HG02840 (cell line): ENCODE measurements at regions not wholly inside any gene's neighbourhood (a gene's known extent, or its start where the extent isn't known, plus 50 kb on each side); places are given as distances from the start of the nearest gene placed in this dataset.
"Not testable (repeated sequence)": the region's sequence is repeated elsewhere in the genome, so short reads cannot be mapped to it uniquely, and the experiment has no call there.

Source experiments
- ATAC-seq: cut with Tn5 transposase; IDR thresholded peaks from one replicate; pipeline ENCODE4 v1.9.1; 2021; ENCODE audit warnings: mild to moderate bottlenecking, moderate library complexity, moderate number of reproducible peaks; ENCODE audit not compliant: unreplicated experiment, low FRiP score

GRCh38 chr3:23701716-23702597 lies 103.8 kb upstream of the UBE2E1 start:
- no peak for ATAC-seq

GRCh38 chr3:23704298-23704697 lies 101.5 kb upstream of the UBE2E1 start:
- no peak for ATAC-seq

DNA sequence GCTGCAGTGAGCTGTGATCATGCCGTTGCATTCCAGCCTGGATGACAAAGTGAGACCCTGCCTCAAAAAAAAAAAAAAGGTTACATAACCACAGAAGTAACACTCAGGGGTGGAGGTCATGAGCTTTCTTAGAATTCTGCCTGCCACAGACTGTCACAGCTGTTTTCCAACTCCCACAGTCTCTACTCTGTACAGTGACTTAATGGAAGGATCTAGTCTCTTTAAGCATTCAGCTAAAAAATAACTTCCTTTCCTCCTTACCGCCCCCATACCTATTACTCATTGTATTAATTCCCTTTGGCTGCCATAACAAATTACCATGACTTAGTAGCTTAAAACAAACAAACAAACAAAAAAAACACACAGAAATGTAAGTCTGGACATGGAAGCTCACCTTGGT lies 99.6 kb upstream of the UBE2E1 start:
- no peak for ATAC-seq

- no peak for ATAC-seq
Measured at GRCh38 chr3:23709987-23710386, 95.8 kb upstream of the UBE2E1 start.

GRCh38 chr3:23710555-23710954 lies 95.2 kb upstream of the UBE2E1 start:
- ATAC-seq, result no peak

DNA sequence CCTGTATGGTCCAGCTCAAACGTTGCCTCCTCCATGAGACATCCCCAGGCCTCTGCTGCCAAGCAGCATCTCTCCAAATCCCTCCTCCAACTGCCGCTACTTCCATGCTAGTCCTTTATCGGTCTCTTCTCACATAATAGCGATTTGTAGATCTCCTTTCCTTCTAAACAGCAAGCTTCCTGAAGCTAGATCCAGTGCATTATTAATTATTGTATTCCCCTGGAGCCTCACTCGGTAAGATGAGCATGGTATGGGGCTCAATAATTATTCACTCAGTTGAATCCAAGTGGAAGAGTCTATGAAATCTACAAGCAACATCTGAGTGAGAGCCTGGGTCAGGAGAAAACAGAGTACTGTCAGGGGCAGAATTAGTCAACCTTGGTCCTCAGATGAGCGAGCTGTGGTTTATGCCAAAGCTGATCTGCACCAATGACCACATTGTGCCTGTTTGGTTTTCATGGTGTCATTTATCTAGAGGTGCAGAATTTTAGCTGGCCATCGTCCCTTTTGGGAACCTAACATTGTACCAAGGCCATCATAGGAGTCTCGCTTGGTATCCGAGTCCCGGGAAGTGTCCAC lies 93.8 kb upstream of the UBE2E1 start:
- no peak for ATAC-seq

GRCh38 chr3:23712656-23713559 lies 92.8 kb upstream of the UBE2E1 start:
- no peak for ATAC-seq

DNA sequence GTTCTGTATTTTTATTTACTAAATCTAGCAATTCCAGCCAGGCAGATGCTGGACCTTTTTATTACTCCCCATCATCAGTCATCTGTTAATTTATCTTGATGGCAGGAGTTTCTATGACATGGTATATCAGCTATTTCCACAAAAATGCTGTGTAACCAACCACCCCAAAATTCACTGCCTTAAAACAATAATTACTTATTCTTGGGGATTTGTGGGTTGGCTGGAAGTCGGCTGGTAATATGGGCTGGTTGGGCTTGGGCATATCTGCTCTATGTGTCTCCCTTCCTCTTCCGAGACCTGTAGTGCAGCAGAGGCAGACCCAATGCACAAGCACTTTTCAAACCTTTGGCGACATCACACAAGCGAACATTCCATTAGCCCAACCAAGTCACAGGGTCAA lies 92.1 kb upstream of the UBE2E1 start:
- ATAC-seq, result no peak

DNA sequence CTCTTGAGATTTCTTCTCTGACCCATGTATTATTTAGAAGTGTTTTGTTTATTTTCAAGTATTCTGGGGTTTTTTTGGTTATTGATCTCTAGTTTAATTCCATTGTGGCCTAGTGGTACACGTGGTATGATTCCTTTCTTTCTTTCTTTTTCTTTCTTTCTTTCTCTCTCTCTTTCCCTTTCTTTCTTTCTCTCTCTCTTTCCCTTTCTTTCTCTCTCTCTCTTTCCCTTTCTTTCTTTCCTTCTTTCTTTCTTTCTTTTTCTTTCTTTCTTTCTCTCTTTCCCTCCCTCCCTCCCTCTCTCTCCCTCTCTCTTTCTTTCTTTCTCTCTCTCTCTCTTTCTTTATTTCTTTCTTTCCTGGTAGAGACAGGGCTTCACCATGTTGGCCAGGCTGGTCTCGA lies 85.7 kb upstream of the UBE2E1 start:
- no peak for ATAC-seq

DNA sequence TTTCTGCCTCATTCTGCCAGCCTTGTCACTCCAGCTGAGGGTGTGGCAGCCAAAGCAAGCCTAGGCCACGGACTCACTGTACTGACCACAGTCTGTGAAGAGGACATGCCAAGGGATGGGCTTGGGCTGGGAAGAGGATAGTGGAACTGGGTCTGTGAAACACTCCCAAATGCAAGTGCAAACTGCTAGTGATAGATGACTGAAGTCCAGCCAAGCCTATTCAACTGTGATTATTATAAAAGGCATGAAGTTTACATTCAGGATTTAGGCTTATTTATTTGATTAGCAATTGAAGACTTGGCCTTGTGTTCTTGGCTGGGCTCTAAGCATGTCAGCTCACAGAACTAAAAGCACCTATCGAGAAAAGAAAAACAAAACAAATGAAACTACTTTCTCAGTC lies 84.9 kb upstream of the UBE2E1 start:
- ATAC-seq, result no peak

GRCh38 chr3:23723141-23723540 lies 82.6 kb upstream of the UBE2E1 start:
- ATAC-seq, result no peak

GRCh38 chr3:23723930-23724329 lies 81.8 kb upstream of the UBE2E1 start:
- ATAC-seq, result no peak

- no peak for ATAC-seq
Measured at GRCh38 chr3:23726811-23727548, 78.8 kb upstream of the UBE2E1 start.

- no peak for ATAC-seq
Measured at GRCh38 chr3:23728601-23729117, 77.1 kb upstream of the UBE2E1 start.

DNA sequence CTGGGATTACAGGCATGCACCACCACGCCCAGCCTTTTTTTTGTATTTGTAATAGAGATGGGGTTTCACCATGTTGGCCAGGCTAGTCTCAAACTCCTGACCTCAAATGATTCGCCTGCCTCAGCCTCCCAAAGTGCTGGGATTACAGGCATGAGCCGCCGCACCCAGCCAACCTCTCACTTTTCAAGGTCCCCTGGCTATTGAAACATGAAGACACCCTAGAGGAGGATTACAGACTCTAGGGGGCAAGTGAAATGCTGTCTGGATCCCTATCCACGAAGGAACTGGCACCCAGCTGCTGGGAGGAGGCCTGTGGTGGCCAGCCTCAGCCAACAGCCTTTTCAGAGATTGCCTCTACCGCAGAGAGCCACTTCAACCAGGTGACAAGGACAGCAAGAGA lies 76.4 kb upstream of the UBE2E1 start:
- not testable (repeated sequence) for ATAC-seq

GRCh38 chr3:23734481-23734880 lies 71.3 kb upstream of the UBE2E1 start:
- ATAC-seq, result no peak

GRCh38 chr3:23735062-23735461 lies 70.7 kb upstream of the UBE2E1 start:
- ATAC-seq, result no peak

- ATAC-seq, result no peak
Measured at GRCh38 chr3:23735535-23736326, 70.0 kb upstream of the UBE2E1 start.

DNA sequence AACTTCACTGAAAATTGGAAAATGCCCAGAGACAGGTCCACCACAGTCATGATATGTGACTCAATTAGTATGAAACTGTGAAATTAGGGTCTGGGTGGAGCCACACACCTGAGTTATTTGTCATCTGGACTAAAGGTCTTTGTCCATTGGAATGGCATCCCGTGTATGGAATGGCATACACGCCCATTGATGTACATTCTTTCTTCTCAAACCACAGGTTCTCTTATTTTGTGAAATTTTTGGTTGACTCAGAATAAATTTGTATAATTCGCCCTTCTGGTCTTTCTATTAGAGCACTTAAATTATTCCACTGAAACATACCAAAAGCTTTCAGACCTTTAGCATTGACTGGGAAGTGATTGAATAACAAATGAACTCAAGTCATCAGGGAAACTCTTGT lies 66.8 kb upstream of the UBE2E1 start:
- no peak for ATAC-seq
